ENCODE measurements at regions not wholly inside any gene's neighbourhood (a gene's known extent, or its start where the extent isn't known, plus 50 kb on each side); places are given as distances from the start of the nearest gene placed in this dataset.
A peak's percentile ranks its signal among the peaks of the same experiment; 100 is the strongest.

- no peak for TF ChIP-seq CTCF (IDR thresholded peaks at IDR 0.05; ENCODE audit: poor library complexity, severe bottlenecking)
- peak; percentile 42 for TF ChIP-seq POLR2AphosphoS5 (IDR thresholded peaks at IDR 0.05)
Measured at GRCh38 chr10:129328546-129328945, 138.5 kb upstream of the MGMT start.
